Vagina (tissue), 2 donors: ENCODE measurements at regions not wholly inside any gene's neighbourhood (a gene's known extent, or its start where the extent isn't known, plus 50 kb on each side); places are given as distances from the start of the nearest gene placed in this dataset.

Experiments
- DNase-seq, 2 donors: peaks; one replicate each; pipeline ENCODE4 v3.0.0-alpha.2; 2017; ENCODE audit errors: extremely low spot score in 2 of 2
- H3K27ac ChIP-seq: fragments of 200-600 bp; sonication (generic); one replicate; pipeline ENCODE4 v1.5.1; 2019
- H3K27me3 ChIP-seq: fragments of 200-600 bp; sonication (generic); one replicate; pipeline ENCODE4 v1.5.1; 2019
- H3K36me3 ChIP-seq, 2 donors: fragments of 200-600 bp; sonication (generic); one replicate each; pipeline ENCODE4 v1.5.1; 2017 to 2019
- H3K4me1 ChIP-seq: fragments of 200-600 bp; sonication (generic); one replicate; pipeline ENCODE4 v1.5.1; 2019
- H3K4me3 ChIP-seq, 2 donors: fragments of 200-600 bp; sonication (generic); 1 replicate in 1 of 2; 2 replicates in 1 of 2; pipeline ENCODE4 v1.5.1; 2016 to 2019
- H3K9me3 ChIP-seq: fragments of 200-600 bp; sonication (generic); one replicate; pipeline ENCODE4 v1.5.1; 2019
- POLR2A ChIP-seq, 2 donors: fragments of 450-650 bp; IDR thresholded peaks; one replicate each; pipeline ENCODE4 v1.6.1; 2017; ENCODE audit warnings: antibody characterized with exemption in 2 of 2, mild to moderate bottlenecking in 2 of 2, moderate library complexity in 2 of 2
- POLR2AphosphoS5 ChIP-seq, 2 donors: sonication (generic); formaldehyde crosslinking; IDR thresholded peaks; one replicate each; pipeline ENCODE4 v1.9.0; 2017; ENCODE audit warnings: antibody characterized with exemption in 2 of 2, mild to moderate bottlenecking in 2 of 2, low read depth in 1 of 2; ENCODE audit not compliant: insufficient read depth in 1 of 2
- intact Hi-C: fragments of 100-400 bp; cut with DNase I; formaldehyde crosslinking; loops from one replicate; pipeline ENCODE4 v1.15.1; 2023
- TF ChIP-seq, protein P1 (sequence below), 3 experiments: fragments of 450-650 bp in 2 of 3; fragments of 200-600 bp in 1 of 3; sonication (generic) in 1 of 3; IDR thresholded peaks; one replicate each; pipeline ENCODE4 v1.5.1; 2017 to 2019; ENCODE audit warnings: antibody characterized with exemption in 3 of 3, mild to moderate bottlenecking in 2 of 3, moderate library complexity in 2 of 3

DNA sequence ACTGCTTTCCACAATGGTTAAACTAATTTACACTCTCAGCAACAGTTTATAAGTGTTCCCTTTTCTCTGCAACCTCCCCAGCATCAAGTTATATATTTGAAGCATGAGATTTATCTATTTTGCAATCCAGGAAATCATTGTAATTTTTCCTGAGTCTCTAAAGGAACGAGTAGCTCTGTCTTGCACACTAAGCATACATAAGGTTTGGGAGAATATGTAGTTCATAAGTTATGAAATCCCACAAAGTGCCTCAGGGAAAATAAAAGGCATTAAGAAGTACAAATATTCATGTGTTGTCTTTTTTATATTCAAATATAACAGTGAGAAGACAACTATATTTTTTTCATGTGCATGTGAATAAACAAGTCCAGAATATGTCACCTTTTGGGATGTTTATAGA is 377.1 kb upstream of the RORB start:
- Histone ChIP-seq H3K4me1 (no peaks in the 10 kb centered on the region), H3K36me3 (no peaks in the 10 kb centered on the region), H3K9me3 (no peaks in the 10 kb centered on the region), H3K27ac (no peak overlapping the region), H3K27me3 (no peaks in the 10 kb centered on the region), H3K4me3 (no peak overlapping the region)
- intact Hi-C loops, result no loop called here
- no peak for DNase-seq
- TF ChIP-seq POLR2A (IDR thresholded peaks at IDR 0.05) (no peak), POLR2AphosphoS5 (IDR thresholded peaks at IDR 0.05; ENCODE audit: insufficient read depth in 1 of 2, low read depth in 1 of 2) (no peak)
- TF ChIP-seq, protein P1, sequence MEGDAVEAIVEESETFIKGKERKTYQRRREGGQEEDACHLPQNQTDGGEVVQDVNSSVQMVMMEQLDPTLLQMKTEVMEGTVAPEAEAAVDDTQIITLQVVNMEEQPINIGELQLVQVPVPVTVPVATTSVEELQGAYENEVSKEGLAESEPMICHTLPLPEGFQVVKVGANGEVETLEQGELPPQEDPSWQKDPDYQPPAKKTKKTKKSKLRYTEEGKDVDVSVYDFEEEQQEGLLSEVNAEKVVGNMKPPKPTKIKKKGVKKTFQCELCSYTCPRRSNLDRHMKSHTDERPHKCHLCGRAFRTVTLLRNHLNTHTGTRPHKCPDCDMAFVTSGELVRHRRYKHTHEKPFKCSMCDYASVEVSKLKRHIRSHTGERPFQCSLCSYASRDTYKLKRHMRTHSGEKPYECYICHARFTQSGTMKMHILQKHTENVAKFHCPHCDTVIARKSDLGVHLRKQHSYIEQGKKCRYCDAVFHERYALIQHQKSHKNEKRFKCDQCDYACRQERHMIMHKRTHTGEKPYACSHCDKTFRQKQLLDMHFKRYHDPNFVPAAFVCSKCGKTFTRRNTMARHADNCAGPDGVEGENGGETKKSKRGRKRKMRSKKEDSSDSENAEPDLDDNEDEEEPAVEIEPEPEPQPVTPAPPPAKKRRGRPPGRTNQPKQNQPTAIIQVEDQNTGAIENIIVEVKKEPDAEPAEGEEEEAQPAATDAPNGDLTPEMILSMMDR (IDR thresholded peaks at IDR 0.05), result no peak

DNA sequence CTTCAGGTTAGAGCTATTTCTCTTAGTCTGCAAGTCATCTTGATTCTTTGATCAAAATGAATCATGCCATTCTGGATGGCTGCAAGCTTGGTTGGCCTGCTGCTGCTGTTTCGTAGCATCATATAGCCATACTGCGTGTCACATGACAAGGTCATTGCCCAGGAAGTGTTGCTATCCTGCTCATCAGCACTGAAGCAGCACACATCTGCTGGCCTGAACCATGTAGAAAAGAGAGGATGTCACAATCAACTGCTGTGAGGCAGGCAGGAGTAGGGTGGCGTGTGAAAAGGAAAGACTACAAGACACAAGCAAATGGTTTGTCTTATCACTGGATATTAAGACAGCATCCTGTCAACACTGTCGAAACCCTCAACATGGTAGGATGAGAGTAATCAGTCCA is 376.7 kb upstream of the RORB start:
- intact Hi-C loops, result no loop called here
- Histone ChIP-seq H3K36me3 (no peaks in the 10 kb centered on the region), H3K27me3 (no peaks in the 10 kb centered on the region), H3K27ac (no peak overlapping the region), H3K4me1 (no peaks in the 10 kb centered on the region), H3K9me3 (no peaks in the 10 kb centered on the region), H3K4me3 (no peak overlapping the region)
- DNase-seq, result no peak
- TF ChIP-seq POLR2AphosphoS5 (IDR thresholded peaks at IDR 0.05; ENCODE audit: insufficient read depth in 1 of 2, low read depth in 1 of 2) (no peak), POLR2A (IDR thresholded peaks at IDR 0.05) (no peak)
- TF ChIP-seq, protein P1 (IDR thresholded peaks at IDR 0.05), result no peak

DNA sequence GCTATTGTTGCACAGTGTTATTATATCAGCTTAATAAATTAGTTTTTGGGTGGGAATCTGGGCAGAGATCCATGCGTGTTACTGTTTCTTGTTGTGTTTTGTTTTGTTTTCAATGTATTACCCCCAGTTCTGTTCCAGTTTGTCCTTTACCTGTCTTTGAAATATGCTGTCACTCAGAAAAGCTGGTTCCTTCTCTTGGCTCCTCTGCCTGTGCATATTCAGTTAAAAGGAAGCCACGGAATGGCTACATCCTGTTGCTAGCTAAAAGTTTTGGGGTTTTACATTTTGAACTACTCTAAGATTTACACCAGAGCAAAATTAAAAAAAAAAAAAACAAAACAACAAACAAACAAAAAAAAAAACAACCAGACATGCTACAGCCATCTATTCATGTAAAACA is 374.9 kb upstream of the RORB start:
- Histone ChIP-seq H3K36me3 (no peaks in the 10 kb centered on the region), H3K4me3 (no peak overlapping the region), H3K27ac (no peak overlapping the region), H3K27me3 (no peaks in the 10 kb centered on the region), H3K9me3 (no peaks in the 10 kb centered on the region), H3K4me1 (no peaks in the 10 kb centered on the region)
- no peak for TF ChIP-seq POLR2AphosphoS5 (IDR thresholded peaks at IDR 0.05; ENCODE audit: insufficient read depth in 1 of 2, low read depth in 1 of 2)
- no peak for TF ChIP-seq POLR2A (IDR thresholded peaks at IDR 0.05)
- TF ChIP-seq, protein P1 (IDR thresholded peaks at IDR 0.05), result no peak
- intact Hi-C loops, result no loop called here
- no peak for DNase-seq

DNA sequence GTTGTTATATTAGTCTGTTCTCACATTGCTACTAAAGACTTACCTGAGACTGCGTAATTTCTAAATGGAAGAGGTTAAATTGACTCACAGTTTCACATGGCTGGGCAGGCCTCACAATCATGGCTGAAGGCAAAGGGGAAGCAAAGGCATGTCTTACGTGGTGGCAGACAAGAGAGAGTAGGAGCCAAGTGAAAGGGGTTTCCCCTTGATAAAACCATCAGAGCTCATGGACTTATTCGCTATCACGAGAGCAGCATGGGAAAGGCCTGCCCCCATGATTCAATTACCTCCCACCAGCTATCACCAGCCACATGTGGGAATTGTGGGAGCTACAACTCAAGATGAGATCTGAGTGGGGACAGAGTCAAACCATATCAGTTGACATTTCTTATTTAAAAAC is 374.5 kb upstream of the RORB start:
- intact Hi-C loops, result no loop called here

DNA sequence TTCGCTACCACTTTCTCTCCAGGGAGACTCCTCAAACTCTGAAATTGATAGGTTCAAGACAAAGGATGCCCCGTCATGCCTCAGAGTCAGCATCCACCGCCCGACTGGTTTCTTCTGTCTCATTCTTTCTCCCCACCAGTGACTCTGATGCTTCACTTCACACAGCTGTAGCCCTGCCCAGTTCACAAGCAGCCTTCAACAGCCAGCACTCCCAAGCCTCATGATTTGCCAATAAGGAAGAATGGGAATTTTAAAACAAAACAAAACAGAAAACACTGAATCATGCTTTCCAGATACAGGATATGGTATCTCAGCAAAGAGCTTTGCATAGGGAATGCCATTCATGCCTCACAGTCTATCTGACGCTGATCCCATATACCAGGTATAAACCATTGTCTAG is 371.2 kb upstream of the RORB start:
- TF ChIP-seq POLR2A (IDR thresholded peaks at IDR 0.05), result no peak
- no peak for TF ChIP-seq POLR2AphosphoS5 (IDR thresholded peaks at IDR 0.05; ENCODE audit: insufficient read depth in 1 of 2, low read depth in 1 of 2)
- TF ChIP-seq, protein P1 (IDR thresholded peaks at IDR 0.05), result no peak
- Histone ChIP-seq H3K27ac (no peak overlapping the region), H3K27me3 (no peaks in the 10 kb centered on the region), H3K4me3 (no peak overlapping the region), H3K9me3 (no peaks in the 10 kb centered on the region), H3K36me3 (no peaks in the 10 kb centered on the region), H3K4me1 (no peaks in the 10 kb centered on the region)
- intact Hi-C loops, result no loop called here
- DNase-seq, result no peak

More for the DNA sequence above, 374.5 kb upstream of the RORB start:
- Histone ChIP-seq H3K36me3 (no peaks in the 10 kb centered on the region), H3K27ac (no peak overlapping the region), H3K27me3 (no peaks in the 10 kb centered on the region), H3K4me1 (no peaks in the 10 kb centered on the region), H3K4me3 (no peak overlapping the region), H3K9me3 (no peaks in the 10 kb centered on the region)
- TF ChIP-seq POLR2AphosphoS5 (IDR thresholded peaks at IDR 0.05; ENCODE audit: insufficient read depth in 1 of 2, low read depth in 1 of 2), result no peak
- TF ChIP-seq, protein P1 (IDR thresholded peaks at IDR 0.05), result no peak
- no peak for DNase-seq
